Liver (tissue), 8 donors: ENCODE measurements at regions not wholly inside any gene's neighbourhood (a gene's known extent, or its start where the extent isn't known, plus 50 kb on each side); places are given as distances from the start of the nearest gene placed in this dataset.

ENCODE experiments used
- DNase-seq: peaks from one replicate; pipeline ENCODE4 v3.0.0-alpha.2; 2017; ENCODE audit warnings: low spot score
- H3K27ac ChIP-seq, 2 donors: one replicate each; pipeline ENCODE4 v1.7.0; 2013; ENCODE audit warnings: inconsistent platforms in 2 of 2, low read length in 2 of 2, control low read depth in 1 of 2, low read depth in 1 of 2, mild to moderate bottlenecking in 1 of 2
- H3K27me3 ChIP-seq, 4 donors: one replicate each; pipeline versions ENCODE4 v1.6.1 to v1.7.0; 2013; ENCODE audit warnings: low read length in 3 of 4, inconsistent platforms in 1 of 4, mild to moderate bottlenecking in 1 of 4, moderate library complexity in 1 of 4; ENCODE audit not compliant: control insufficient read depth in 4 of 4, insufficient read depth in 4 of 4
- H3K36me3 ChIP-seq, 4 donors: one replicate each; pipeline versions ENCODE4 v1.6.1 to v1.7.0; 2013; ENCODE audit warnings: low read length in 3 of 4, mild to moderate bottlenecking in 3 of 4, low read depth in 1 of 4, moderate library complexity in 1 of 4; ENCODE audit not compliant: control insufficient read depth in 4 of 4, insufficient read depth in 3 of 4
- H3K4me1 ChIP-seq, 4 donors: one replicate each; pipeline versions ENCODE4 v1.6.1 to v1.7.0; 2013; ENCODE audit warnings: low read length in 3 of 4, mild to moderate bottlenecking in 3 of 4, moderate library complexity in 1 of 4; ENCODE audit not compliant: control insufficient read depth in 4 of 4, insufficient read depth in 4 of 4
- H3K4me3 ChIP-seq, 3 donors: one replicate each; pipeline versions ENCODE4 v1.6.1 to v1.7.0; 2013; ENCODE audit warnings: low read length in 3 of 3, control low read depth in 1 of 3, low read depth in 1 of 3, mild to moderate bottlenecking in 1 of 3
- H3K9ac ChIP-seq, 2 donors: one replicate each; pipeline ENCODE4 v1.7.0; 2013; ENCODE audit warnings: low read length in 2 of 2, mild to moderate bottlenecking in 2 of 2, moderate library complexity in 2 of 2, control low read depth in 1 of 2, low read depth in 1 of 2
- H3K9me3 ChIP-seq, 4 donors: one replicate each; pipeline versions ENCODE4 v1.6.1 to v1.7.0; 2013; ENCODE audit warnings: low read length in 3 of 4; ENCODE audit not compliant: control insufficient read depth in 4 of 4
- ATF3 ChIP-seq: IDR thresholded peaks from 2 replicates; pipeline ENCODE4 v1.6.1; 2016; ENCODE audit warnings: antibody characterized with exemption
- CTCF ChIP-seq: fragments of 150-350 bp; IDR thresholded peaks from 2 replicates; pipeline ENCODE4 v1.5.1; 2017; ENCODE audit warnings: improper control_type of control experiment, low read depth, low read length; ENCODE audit not compliant: missing input control
- EGR1 ChIP-seq, 2 donors: IDR thresholded peaks; 2 replicates each; pipeline ENCODE4 v1.6.1; 2016 to 2018; ENCODE audit warnings: antibody characterized with exemption in 2 of 2, low read depth in 2 of 2
- FOXA1 ChIP-seq: IDR thresholded peaks from 2 replicates; pipeline ENCODE4 v1.6.1; 2016; ENCODE audit warnings: antibody characterized with exemption
- GABPA ChIP-seq, 2 donors: IDR thresholded peaks in 1 of 2; conservative IDR thresholded peaks in 1 of 2; 2 replicates each; pipeline ENCODE4 v1.6.1; 2016; ENCODE audit warnings: antibody characterized with exemption in 2 of 2, mild to moderate bottlenecking in 1 of 2, moderate library complexity in 1 of 2
- HNF4A ChIP-seq, 2 donors: conservative IDR thresholded peaks; 2 replicates each; pipeline ENCODE4 v1.6.1; 2016; ENCODE audit warnings: antibody characterized with exemption in 2 of 2, mild to moderate bottlenecking in 2 of 2
- HNF4G ChIP-seq: IDR thresholded peaks from 2 replicates; pipeline ENCODE4 v1.6.1; 2016; ENCODE audit warnings: antibody characterized with exemption
- JUND ChIP-seq, 2 donors: IDR thresholded peaks; 2 replicates each; pipeline ENCODE4 v1.6.1; 2016; ENCODE audit warnings: antibody characterized with exemption in 2 of 2
- MAX ChIP-seq: IDR thresholded peaks from 2 replicates; pipeline ENCODE4 v1.6.1; 2016; ENCODE audit warnings: antibody characterized with exemption
- NR2F2 ChIP-seq: IDR thresholded peaks from 2 replicates; pipeline ENCODE4 v1.6.1; 2016; ENCODE audit warnings: antibody characterized with exemption
- RAD21 ChIP-seq, 2 donors: IDR thresholded peaks; 2 replicates each; pipeline ENCODE4 v1.6.1; 2016; ENCODE audit warnings: antibody characterized with exemption in 2 of 2, mild to moderate bottlenecking in 2 of 2
- REST ChIP-seq: IDR thresholded peaks from 2 replicates; pipeline ENCODE4 v1.6.1; 2016; ENCODE audit warnings: antibody characterized with exemption, mild to moderate bottlenecking
- RXRA ChIP-seq, 2 donors: IDR thresholded peaks; 2 replicates each; pipeline ENCODE4 v1.6.1; 2017 to 2018; ENCODE audit warnings: antibody characterized with exemption in 2 of 2, mild to moderate bottlenecking in 1 of 2
- SP1 ChIP-seq: IDR thresholded peaks from 2 replicates; pipeline ENCODE4 v1.6.1; 2018; ENCODE audit warnings: antibody characterized with exemption, mild to moderate bottlenecking
- TAF1 ChIP-seq: conservative IDR thresholded peaks from 2 replicates; pipeline ENCODE4 v1.6.1; 2016; ENCODE audit warnings: antibody characterized with exemption, mild to moderate bottlenecking
- YY1 ChIP-seq: IDR thresholded peaks from 2 replicates; pipeline ENCODE4 v1.6.1; 2016; ENCODE audit warnings: antibody characterized with exemption, mild to moderate bottlenecking
- ZBTB33 ChIP-seq: IDR thresholded peaks from 2 replicates; pipeline ENCODE4 v1.6.1; 2016; ENCODE audit warnings: antibody characterized with exemption
- WGBS: extraction: QIAGEN DNeasy Blood & Tissue Kit; methylation state at CpG from one replicate; pipeline ENCODE4 v1.1.7; 2013; 5-methylcytosine and 5-hydroxymethylcytosine counted together
- donor health status: healthy.
- donor health status: healthy.
- donor health status: healthy.
- donor health status: healthy.
- donor health status: healthy.

- DNase-seq = no peak
- Histone ChIP-seq H3K9me3 (no peaks in the 10 kb centered on the region), H3K27me3 (no peaks in the 10 kb centered on the region), H3K36me3 (peaks cover 0 to 3% (median 0%) of the 10 kb centered on the region in 4 donors), H3K4me3 (no peak overlapping the region), H3K9ac (no peak overlapping the region), H3K27ac (no peak overlapping the region), H3K4me1 (no peaks in the 10 kb centered on the region)
- no peak for TF ChIP-seq RAD21 (IDR thresholded peaks at IDR 0.05)
- TF ChIP-seq REST = no peak
- no peak for TF ChIP-seq CTCF
- TF ChIP-seq EGR1 (IDR thresholded peaks at IDR 0.05; ENCODE audit: low read depth in 2 of 2) = no peak
- TF ChIP-seq YY1 = no peak
- no peak for TF ChIP-seq SP1
- no peak for TF ChIP-seq ATF3
- TF ChIP-seq ZBTB33 = no peak
- TF ChIP-seq GABPA (IDR thresholded peaks at IDR 0.05 in 1 of 2, conservative IDR thresholded peaks at IDR 0.05 in 1 of 2) = no peak
- no peak for TF ChIP-seq RXRA (IDR thresholded peaks at IDR 0.05)
- no peak for TF ChIP-seq JUND (IDR thresholded peaks at IDR 0.05)
- TF ChIP-seq MAX = no peak
- TF ChIP-seq HNF4A (conservative IDR thresholded peaks at IDR 0.05) = no peak
- TF ChIP-seq HNF4G = no peak
- TF ChIP-seq NR2F2 = no peak
- no peak for TF ChIP-seq TAF1
- WGBS = 94% methylated on average over 14 of the region's 14 CpGs
Measured at GRCh38 chr2:196307775-196308305, 136.5 kb upstream of the STK17B start.

- Histone ChIP-seq H3K4me3 (no peak overlapping the region), H3K9ac (no peak overlapping the region)
- no peak for DNase-seq
Measured at GRCh38 chr2:196309691-196310090, 138.3 kb upstream of the STK17B start.

More at GRCh38 chr2:196309691-196310090, 138.3 kb upstream of the STK17B start:
- no peaks in the 10 kb centered on the region for H3K4me1 ChIP-seq
- H3K27me3 ChIP-seq = no peaks in the 10 kb centered on the region
- no peak overlapping the region for H3K27ac ChIP-seq
- no peaks in the 10 kb centered on the region for H3K9me3 ChIP-seq
- H3K36me3 ChIP-seq = peaks cover 0 to 3% (median 0%) of the 10 kb centered on the region in 4 donors
- TF ChIP-seq FOXA1 (no peak), HNF4A (conservative IDR thresholded peaks at IDR 0.05) (no peak), GABPA (IDR thresholded peaks at IDR 0.05 in 1 of 2, conservative IDR thresholded peaks at IDR 0.05 in 1 of 2) (no peak)
